H1 (cell line): ENCODE measurements at regions not wholly inside any gene's neighbourhood (a gene's known extent, or its start where the extent isn't known, plus 50 kb on each side); places are given as distances from the start of the nearest gene placed in this dataset.

Experiments used
- CTCF ChIA-PET: fragments of 300-600 bp; sonication (Branson Sonifier 250); formaldehyde crosslinking; loops from one replicate; lab custom pipeline; 2021; ENCODE audit not compliant: partially characterized antibody; lab: Charles Lee
- POLR2A ChIA-PET: fragments of 300-600 bp; sonication (Branson Sonifier 250); formaldehyde crosslinking; loops from one replicate; lab custom pipeline; 2021; ENCODE audit warnings: inconsistent platforms; ENCODE audit not compliant: partially characterized antibody; lab: Charles Lee
- DNase-seq, 2 experiments: peaks; one replicate each; pipeline versions ENCODE4 v3.0.0 to v3.0.0-alpha.2; 2010 to 2022; ENCODE audit warnings: low spot score in 2 of 2, low read depth in 1 of 2, mixed read lengths in 1 of 2
- FAIRE-seq: peaks from 2 replicates; lab custom pipeline; 2011; peaks lifted over from hg19 to GRCh38; lab: Jason Lieb, UNC
- H2AFZ ChIP-seq: 2 replicates; pipeline ENCODE4 v1.8.1; 2012; ENCODE audit warnings: low read length, inconsistent platforms
- H2AK5ac ChIP-seq: 2 replicates; pipeline ENCODE4 v1.6.1; 2013; ENCODE audit warnings: low read depth, low read length
- H2BK120ac ChIP-seq: replicated peaks from 2 replicates; pipeline ENCODE3; 2013; ENCODE audit warnings: low read depth, low read length, inconsistent platforms
- H2BK12ac ChIP-seq: 2 replicates; pipeline ENCODE4 v1.6.1; 2013; ENCODE audit warnings: low read depth, low read length
- H2BK15ac ChIP-seq: 2 replicates; pipeline ENCODE4 v1.6.1; 2013; ENCODE audit warnings: low read length
- H2BK20ac ChIP-seq: 2 replicates; pipeline ENCODE4 v1.6.1; 2013; ENCODE audit warnings: low read length
- H2BK5ac ChIP-seq: 2 replicates; pipeline ENCODE4 v1.6.1; 2013; ENCODE audit warnings: low read depth, low read length
- H3K14ac ChIP-seq: 2 replicates; pipeline ENCODE4 v1.6.1; 2013; ENCODE audit warnings: inconsistent platforms; ENCODE audit not compliant: insufficient read length
- H3K18ac ChIP-seq: 2 replicates; pipeline ENCODE4 v1.6.1; 2013; ENCODE audit warnings: low read length; ENCODE audit errors: extremely low read depth
- H3K23ac ChIP-seq: 2 replicates; pipeline ENCODE4 v1.6.1; 2013; ENCODE audit warnings: inconsistent platforms; ENCODE audit not compliant: insufficient read length
- H3K23me2 ChIP-seq: 2 replicates; pipeline ENCODE4 v1.6.1; 2013; ENCODE audit warnings: low read depth, low read length
- H3K27ac ChIP-seq: 2 replicates; pipeline ENCODE4 v1.6.1; 2011; ENCODE audit warnings: low read depth, low read length, inconsistent platforms
- H3K27me3 ChIP-seq, 4 experiments: replicated peaks in 1 of 4; 1 replicate in 1 of 4; 2 replicates in 3 of 4; pipeline versions ENCODE4 v1.6.1 to v1.8.1; 2011 to 2013; ENCODE audit warnings: low read length in 3 of 4, mild to moderate bottlenecking in 3 of 4, inconsistent platforms in 2 of 4, mixed read lengths in 2 of 4, moderate library complexity in 1 of 4; ENCODE audit not compliant: control insufficient read depth in 3 of 4, insufficient read depth in 3 of 4; ENCODE audit errors: extremely low read depth in 1 of 4
- H3K36me3 ChIP-seq, 4 experiments: 2 replicates each; pipeline versions ENCODE4 v1.6.1 to v1.8.1; 2011 to 2013; ENCODE audit warnings: mild to moderate bottlenecking in 4 of 4, low read length in 3 of 4, moderate library complexity in 2 of 4, control low read depth in 1 of 4, inconsistent platforms in 1 of 4; ENCODE audit not compliant: insufficient read depth in 4 of 4, control insufficient read depth in 2 of 4
- H3K4ac ChIP-seq: replicated peaks from 2 replicates; pipeline ENCODE3; 2013; ENCODE audit warnings: low read length, low read depth, mixed read lengths, inconsistent platforms; ENCODE audit not compliant: insufficient read length
- H3K4me1 ChIP-seq, 4 experiments: replicated peaks in 1 of 4; 1 replicate in 1 of 4; 2 replicates in 3 of 4; pipeline versions ENCODE4 v1.6.1 to v1.8.1; 2011 to 2013; ENCODE audit warnings: low read length in 3 of 4, inconsistent platforms in 2 of 4, mixed read lengths in 1 of 4; ENCODE audit not compliant: insufficient read depth in 4 of 4, control insufficient read depth in 3 of 4
- H3K4me2 ChIP-seq, 2 experiments: 2 replicates each; pipeline versions ENCODE4 v1.6.1 to v1.8.1; 2011 to 2013; ENCODE audit warnings: low read depth in 2 of 2, low read length in 2 of 2, control low read depth in 1 of 2, inconsistent platforms in 1 of 2, mild to moderate bottlenecking in 1 of 2; ENCODE audit not compliant: insufficient read depth in 1 of 2
- H3K4me3 ChIP-seq, 4 experiments: fragments of 200-600, 300-600 bp in 1 of 4; sonication (generic), shearing (Covaris generic), sonication (Bioruptor Twin) in 1 of 4; 2 replicates each; pipeline versions ENCODE4 v1.5.1 to v1.8.1; 2011 to 2016; ENCODE audit warnings: low read length in 4 of 4, low read depth in 3 of 4, control low read depth in 2 of 4, inconsistent platforms in 2 of 4, mild to moderate bottlenecking in 2 of 4, mixed read lengths in 1 of 4, moderate library complexity in 1 of 4; ENCODE audit not compliant: insufficient read depth in 2 of 4; ENCODE audit errors: extremely low read depth in 1 of 4
- H3K56ac ChIP-seq: replicated peaks from 2 replicates; pipeline ENCODE3; 2013; ENCODE audit warnings: low read depth, mild to moderate bottlenecking, mixed read lengths, low read length, inconsistent platforms; ENCODE audit not compliant: insufficient read length
- H3K79me1 ChIP-seq: 2 replicates; pipeline ENCODE4 v1.6.1; 2013; ENCODE audit warnings: low read depth, low read length, control low read depth
- H3K79me2 ChIP-seq, 2 experiments: 2 replicates each; pipeline versions ENCODE4 v1.6.1 to v1.8.1; 2012 to 2013; ENCODE audit warnings: low read length in 2 of 2, mild to moderate bottlenecking in 2 of 2, inconsistent platforms in 1 of 2; ENCODE audit not compliant: insufficient read depth in 2 of 2, control insufficient read depth in 1 of 2
- H3K9ac ChIP-seq, 4 experiments: replicated peaks in 1 of 4; 1 replicate in 1 of 4; 2 replicates in 3 of 4; pipeline versions ENCODE4 v1.6.1 to v1.8.1; 2011 to 2013; ENCODE audit warnings: low read depth in 3 of 4, low read length in 3 of 4, control low read depth in 2 of 4, mild to moderate bottlenecking in 2 of 4, moderate library complexity in 2 of 4, inconsistent platforms in 1 of 4; ENCODE audit errors: extremely low read depth in 1 of 4
- H3K9me3 ChIP-seq, 2 experiments: 2 replicates each; pipeline versions ENCODE4 v1.6.1 to v1.8.1; 2012 to 2013; ENCODE audit warnings: mild to moderate bottlenecking in 2 of 2, moderate library complexity in 2 of 2, control low read depth in 1 of 2, inconsistent platforms in 1 of 2, low read depth in 1 of 2, low read length in 1 of 2, mixed read lengths in 1 of 2; ENCODE audit not compliant: insufficient read depth in 2 of 2
- H4K20me1 ChIP-seq, 2 experiments: replicated peaks in 1 of 2; 2 replicates each; pipeline versions ENCODE3 to v1.8.1; 2011 to 2013; ENCODE audit warnings: inconsistent platforms in 2 of 2, low read length in 2 of 2, mild to moderate bottlenecking in 1 of 2; ENCODE audit not compliant: insufficient read depth in 2 of 2, control insufficient read depth in 1 of 2
- H4K5ac ChIP-seq: 2 replicates; pipeline ENCODE4 v1.6.1; 2013; ENCODE audit warnings: low read length, low read depth, mixed read lengths, inconsistent platforms; ENCODE audit not compliant: insufficient read length
- H4K8ac ChIP-seq: 2 replicates; pipeline ENCODE4 v1.8.0; 2013; ENCODE audit warnings: mild to moderate bottlenecking, moderate library complexity, low read length, inconsistent platforms; ENCODE audit not compliant: insufficient read depth; ENCODE audit errors: extremely low read depth
- H4K91ac ChIP-seq: replicated peaks from 2 replicates; pipeline ENCODE3; 2013; ENCODE audit warnings: low read length, mixed read lengths, inconsistent platforms; ENCODE audit not compliant: insufficient read length
- BCL11A ChIP-seq, 2 experiments: IDR thresholded peaks; one replicate each; pipeline ENCODE4 v1.6.1; 2011; ENCODE audit warnings: low read depth in 2 of 2, low read length in 2 of 2, mild to moderate bottlenecking in 2 of 2
- BRCA1 ChIP-seq: IDR thresholded peaks from 2 replicates; pipeline ENCODE4 v1.6.1; 2012; ENCODE audit warnings: low read depth, low read length, improper control_type of control experiment
- CBX5 ChIP-seq: fragments of 300-800, 300-1000 bp; sonication (generic); IDR thresholded peaks from 2 replicates; pipeline ENCODE4 v1.7.1; 2016; ENCODE audit warnings: antibody characterized with exemption, low read length, low read depth
- CEBPB ChIP-seq: IDR thresholded peaks from 2 replicates; pipeline ENCODE4 v1.6.1; 2012; ENCODE audit warnings: low read depth, low read length
- CHD2 ChIP-seq: IDR thresholded peaks from 2 replicates; pipeline ENCODE4 v1.6.1; 2012; ENCODE audit warnings: low read length, improper control_type of control experiment
- CREB1 ChIP-seq: IDR thresholded peaks from 2 replicates; pipeline ENCODE4 v1.6.1; 2012; ENCODE audit warnings: inconsistent platforms
- CTBP2 ChIP-seq: IDR thresholded peaks from 2 replicates; pipeline ENCODE4 v1.7.0; 2011; ENCODE audit warnings: borderline replicate concordance, mild to moderate bottlenecking, moderate library complexity, mixed read lengths, low read length; ENCODE audit not compliant: insufficient read depth, insufficient read length
- HDAC2 ChIP-seq, 2 experiments: fragments of 300-600 bp in 1 of 2; sonication (generic) in 1 of 2; IDR thresholded peaks; 2 replicates each; pipeline ENCODE4 v1.6.1; 2011 to 2012; ENCODE audit warnings: low read depth in 2 of 2, low read length in 2 of 2, mild to moderate bottlenecking in 2 of 2, moderate library complexity in 2 of 2, borderline replicate concordance in 1 of 2, inconsistent platforms in 1 of 2
- JUN ChIP-seq: IDR thresholded peaks from 2 replicates; pipeline ENCODE4 v1.6.1; 2011; ENCODE audit warnings: low read depth, mild to moderate bottlenecking, improper control_type of control experiment, low read length
- KDM1A ChIP-seq: fragments of 200-600, 300-600 bp; sonication (generic); IDR thresholded peaks from 2 replicates; pipeline ENCODE4 v1.7.1; 2016; ENCODE audit warnings: mild to moderate bottlenecking, low read length, borderline replicate concordance
- SIN3A ChIP-seq, 2 experiments: IDR thresholded peaks in 1 of 2; conservative IDR thresholded peaks in 1 of 2; 2 replicates each; pipeline ENCODE4 v1.6.1; 2011 to 2012; ENCODE audit warnings: low read length in 2 of 2, improper control_type of control experiment in 1 of 2, low read depth in 1 of 2, mild to moderate bottlenecking in 1 of 2
- SP4 ChIP-seq: IDR thresholded peaks from 2 replicates; pipeline ENCODE4 v1.6.1; 2012; ENCODE audit warnings: low read length, inconsistent platforms
- WGBS, 2 experiments: shearing (Covaris generic) in 1 of 2; methylation state at CpG; one replicate each; pipeline versions ENCODE4 v1.1.6 to v1.1.7; 2013 to 2015; ENCODE audit warnings: low lambda C conversion rate in 2 of 2, mixed read lengths in 2 of 2, inconsistent platforms in 1 of 2, low coverage in 1 of 2, missing lambda C conversion rate in 1 of 2; ENCODE audit not compliant: insufficient replicate concordance in 2 of 2, insufficient coverage in 1 of 2, insufficient read length in 1 of 2; ENCODE audit errors: extremely low coverage in 1 of 2, missing lambda C conversion rate in 1 of 2; 5-methylcytosine and 5-hydroxymethylcytosine counted together
- TF ChIP-seq, protein P1 (sequence below): IDR thresholded peaks from 2 replicates; pipeline ENCODE4 v1.6.1; 2011; ENCODE audit warnings: low read depth, mild to moderate bottlenecking, low read length; ENCODE audit not compliant: insufficient read depth

DNA sequence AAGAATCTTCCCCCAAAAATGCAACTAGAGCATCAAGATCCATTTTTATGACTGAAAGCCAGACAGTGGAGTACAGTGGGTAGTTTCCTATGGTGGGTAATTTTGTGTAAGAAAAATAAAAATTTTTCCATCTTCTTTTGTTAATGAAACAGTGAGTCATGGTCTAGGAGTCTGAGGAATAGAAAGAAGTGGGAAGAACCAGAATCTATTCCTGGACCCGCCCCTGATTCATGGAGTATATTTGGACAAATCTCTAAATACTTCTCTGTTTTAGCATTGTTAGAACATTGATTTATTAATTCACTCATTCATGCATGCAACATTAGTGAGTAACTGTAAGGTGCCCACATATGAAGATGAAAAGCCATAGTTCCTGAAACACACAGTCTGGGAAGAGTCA is 304.5 kb upstream of the GPR149 start:
- no peak overlapping the region for H2BK15ac ChIP-seq
- no peaks in the 10 kb centered on the region for H3K79me2 ChIP-seq
- H3K56ac ChIP-seq, result no peak overlapping the region
- H2BK5ac ChIP-seq, result no peak overlapping the region
- H3K4me3 ChIP-seq, result no peak overlapping the region
- no peak overlapping the region for H2AK5ac ChIP-seq
- H3K4me1 ChIP-seq, result no peaks in the 10 kb centered on the region
- POLR2A ChIA-PET, result no interaction called here
- no peaks in the 10 kb centered on the region for H3K27me3 ChIP-seq
- no peak overlapping the region for H2BK20ac ChIP-seq
- H4K5ac ChIP-seq, result no peak overlapping the region
- FAIRE-seq (no peak), DNase-seq (no peak)
- H3K23me2 ChIP-seq, result no peaks in the 10 kb centered on the region
- no peaks in the 10 kb centered on the region for H4K20me1 ChIP-seq
- H3K18ac ChIP-seq, result no peak overlapping the region
- H2AFZ ChIP-seq, result no peak overlapping the region
- H3K27ac ChIP-seq, result no peak overlapping the region
- H3K23ac ChIP-seq, result no peak overlapping the region
- CTCF ChIA-PET, result no interaction called here
- no peak overlapping the region for H2BK12ac ChIP-seq
- TF ChIP-seq CREB1 (no peak), JUN (no peak), CHD2 (no peak), SIN3A (conservative IDR thresholded peaks at IDR 0.05 in 1 of 2, IDR thresholded peaks at IDR 0.05 in 1 of 2; ENCODE audit: low read depth in 1 of 2, low read length in 2 of 2) (no peak), KDM1A (no peak), HDAC2 (IDR thresholded peaks at IDR 0.05; ENCODE audit: borderline replicate concordance in 1 of 2, low read depth in 2 of 2, low read length in 2 of 2) (no peak), CBX5 (no peak), CTBP2 (no peak), BCL11A (IDR thresholded peaks at IDR 0.05; ENCODE audit: low read depth in 2 of 2, low read length in 2 of 2) (no peak), SP4 (no peak), CEBPB (no peak), BRCA1 (no peak)
- TF ChIP-seq, protein P1, sequence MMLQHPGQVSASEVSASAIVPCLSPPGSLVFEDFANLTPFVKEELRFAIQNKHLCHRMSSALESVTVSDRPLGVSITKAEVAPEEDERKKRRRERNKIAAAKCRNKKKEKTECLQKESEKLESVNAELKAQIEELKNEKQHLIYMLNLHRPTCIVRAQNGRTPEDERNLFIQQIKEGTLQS, result no peak
- no peak overlapping the region for H2BK120ac ChIP-seq
- no peaks in the 10 kb centered on the region for H3K9me3 ChIP-seq
- no peak overlapping the region for H3K14ac ChIP-seq
- no peaks in the 10 kb centered on the region for H3K36me3 ChIP-seq
- H3K4me2 ChIP-seq, result no peak overlapping the region
- H4K91ac ChIP-seq, result no peak overlapping the region
- H4K8ac ChIP-seq, result no peak overlapping the region
- 80% methylated on average over 1 of the region's 1 CpG; no CpG with 5 or more reads in 1 of the 2 experiments for WGBS, 2 experiments
- H3K9ac ChIP-seq, result no peak overlapping the region
- H3K4ac ChIP-seq, result no peak overlapping the region
- H3K79me1 ChIP-seq, result no peaks in the 10 kb centered on the region
